CD4-positive, alpha-beta T cell treated with Interferon alpha-2 for 1 hour (primary cell): ENCODE measurements at regions not wholly inside any gene's neighbourhood (a gene's known extent, or its start where the extent isn't known, plus 50 kb on each side); places are given as distances from the start of the nearest gene placed in this dataset.
"Not testable (repeated sequence)": the region's sequence is repeated elsewhere in the genome, so short reads cannot be mapped to it uniquely, and the experiment has no call there.

Experiments
- DNase-seq, 2 donors: peaks; one replicate each; pipeline ENCODE4 v3.0.0-alpha.2; 2020 to 2022

DNA sequence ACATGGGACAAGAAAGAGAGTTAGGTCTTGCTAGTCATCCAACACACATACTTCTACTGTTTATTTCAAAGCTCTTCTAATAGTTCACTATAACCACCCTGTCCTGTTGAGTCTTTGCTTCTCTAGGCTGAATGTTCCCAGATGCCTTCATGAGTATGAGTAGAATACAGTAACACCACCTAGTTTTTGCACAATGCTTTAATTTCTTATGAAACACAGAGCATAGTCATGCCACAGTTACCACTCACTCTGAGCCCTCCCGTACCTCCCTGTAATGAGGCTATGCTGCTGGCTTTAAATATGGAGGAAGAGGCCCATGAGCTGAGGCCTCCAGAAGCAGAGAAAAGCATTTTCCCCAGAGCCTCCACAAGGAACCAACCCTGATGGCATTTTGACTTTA is 75.0 kb upstream of the SLC1A3 start:
- DNase-seq, result no peak

DNA sequence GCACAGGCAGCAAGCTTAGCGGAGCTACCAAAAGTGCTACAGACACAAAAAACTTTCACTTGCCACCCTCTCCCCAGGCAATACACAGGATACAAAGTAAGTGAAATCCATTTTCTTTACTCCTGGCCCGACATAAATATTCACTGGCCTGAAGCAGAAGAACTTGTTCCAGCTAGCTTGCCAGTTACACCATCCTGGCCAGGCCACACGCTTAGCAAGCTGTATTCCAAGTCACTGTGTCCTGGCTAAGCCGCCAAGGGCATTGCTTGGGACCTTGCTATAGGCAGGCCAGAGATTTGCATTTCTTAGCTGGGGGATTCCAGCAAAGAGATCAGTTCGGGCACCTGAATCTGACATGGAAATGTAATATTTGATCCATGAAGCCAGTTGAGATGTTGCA is 71.0 kb upstream of the SLC1A3 start:
- DNase-seq, result no peak

DNA sequence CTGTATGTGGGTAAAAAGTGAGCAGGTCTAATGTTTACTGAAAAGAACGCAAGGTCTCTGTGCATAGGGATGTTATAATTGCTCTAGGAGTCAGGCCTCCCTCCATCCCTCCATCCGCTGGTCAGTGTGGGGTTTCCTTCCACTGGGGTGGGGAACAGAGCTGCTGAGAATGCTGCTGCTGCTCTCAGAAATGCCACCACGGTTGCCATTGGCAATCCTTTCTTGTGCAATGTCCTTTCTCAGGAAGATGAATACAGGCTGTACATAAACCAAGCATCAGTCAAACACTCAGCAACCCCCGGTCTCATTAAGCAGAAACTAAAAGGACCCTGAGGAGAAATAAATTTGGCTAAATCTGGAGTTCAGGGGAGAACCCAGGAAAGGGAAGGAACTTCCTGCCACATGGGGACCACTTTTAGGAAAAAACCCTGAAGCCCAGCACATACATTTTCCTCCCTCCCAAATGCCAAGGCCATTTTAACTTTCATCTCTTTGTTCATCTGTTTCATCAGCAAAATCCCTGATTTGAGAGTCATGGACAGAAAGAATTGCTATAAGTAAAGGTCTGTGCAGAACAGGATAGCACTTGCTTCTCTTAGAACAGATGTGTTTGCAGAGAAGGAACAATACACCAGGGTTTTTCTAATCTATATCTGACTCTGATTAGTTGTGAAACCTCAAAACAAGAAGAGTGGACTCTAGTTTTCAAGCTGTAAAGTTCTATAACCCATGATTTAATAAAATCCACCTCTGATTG is 70.4 kb upstream of the SLC1A3 start:
- DNase-seq, result no peak

DNA sequence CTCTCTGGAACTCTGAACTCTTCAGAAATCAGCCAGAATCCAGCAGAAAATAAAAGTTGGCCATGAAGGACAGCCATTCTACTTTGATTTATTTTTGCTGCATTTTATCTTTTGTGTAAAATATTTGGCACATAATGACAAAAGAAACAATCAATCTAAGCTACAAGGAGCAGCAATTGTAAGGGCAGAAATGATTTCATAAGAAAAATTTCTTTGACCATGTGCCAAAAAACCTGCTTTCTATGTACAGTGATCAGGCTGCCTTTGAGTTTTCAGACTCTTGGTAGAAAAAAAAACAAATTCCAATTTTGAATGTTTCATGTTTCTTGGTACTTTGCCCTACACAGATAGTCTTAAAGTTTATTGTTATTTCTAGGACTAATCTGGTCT is 69.8 kb upstream of the SLC1A3 start:
- no peak for DNase-seq

DNA sequence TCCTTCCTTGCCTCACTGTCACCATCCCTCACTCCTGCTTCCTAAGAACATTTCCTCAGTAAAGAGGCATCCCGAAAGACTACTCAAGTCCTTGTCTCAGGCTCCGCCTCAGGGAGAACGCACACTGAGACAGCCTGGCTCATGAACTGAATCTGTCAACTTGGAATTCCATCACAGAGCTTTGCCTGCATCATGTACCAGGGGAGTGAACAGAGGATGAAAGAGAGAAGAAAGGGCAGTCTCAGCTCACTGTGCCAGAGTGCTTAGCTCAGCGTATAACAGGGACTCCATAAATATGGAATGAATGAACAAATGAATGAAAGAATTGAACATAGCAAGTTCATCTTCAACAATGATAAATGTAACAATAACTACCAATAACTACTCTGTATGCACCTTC is 68.7 kb upstream of the SLC1A3 start:
- no peak for DNase-seq

DNA sequence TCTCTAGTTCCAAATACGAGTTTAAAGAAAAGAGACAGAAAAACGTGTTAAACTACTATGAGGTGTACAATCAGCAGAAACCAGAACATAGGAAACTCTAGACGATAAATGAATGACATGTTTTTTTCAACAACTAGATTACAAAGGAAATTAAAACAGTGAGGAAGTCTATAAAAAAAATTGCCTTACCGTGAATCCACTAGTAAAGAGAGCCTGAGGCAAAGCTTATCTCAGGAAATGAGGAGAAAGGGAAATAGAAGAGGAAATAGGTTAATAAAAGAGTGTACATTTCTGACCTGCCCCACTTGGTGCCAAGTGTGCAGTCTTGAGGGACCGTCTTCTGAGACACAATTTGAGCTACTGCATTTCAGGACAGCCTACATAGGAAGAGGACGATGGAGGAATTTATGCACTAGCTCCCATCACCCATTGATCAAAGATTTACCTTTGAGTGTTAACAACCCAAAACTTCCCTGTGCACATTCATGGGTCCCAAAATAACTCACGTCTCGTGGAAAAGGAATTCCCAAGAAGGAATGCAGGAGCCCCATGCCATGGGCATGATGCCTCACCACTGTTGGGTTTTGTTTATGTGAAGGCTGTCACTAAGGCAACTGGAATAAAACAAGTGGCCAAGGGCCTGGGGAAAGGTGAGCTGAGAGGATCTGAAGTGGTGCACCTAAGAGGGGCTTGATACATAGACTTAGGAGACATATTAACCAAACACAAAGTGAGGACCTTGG is 53.6 kb upstream of the SLC1A3 start:
- no peak for DNase-seq

DNA sequence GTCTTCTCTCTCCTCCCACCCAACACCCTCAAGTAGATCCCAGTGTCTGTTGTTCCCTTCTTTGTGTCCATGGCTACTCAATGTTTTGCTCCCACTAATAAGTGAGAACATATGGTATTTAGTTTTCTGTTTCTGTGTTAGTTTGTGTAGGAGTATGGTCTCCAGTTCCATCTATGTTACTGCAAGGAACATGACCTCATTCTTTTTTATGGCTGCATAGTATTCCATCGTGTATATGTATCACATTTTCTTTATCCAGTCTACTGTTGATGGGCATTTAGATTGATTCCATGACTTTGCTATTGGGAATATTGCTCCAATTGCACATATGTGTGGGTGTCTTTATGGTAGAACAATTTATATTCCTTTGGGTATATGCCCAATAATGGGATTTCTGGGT is 51.4 kb upstream of the SLC1A3 start:
- not testable (repeated sequence) for DNase-seq
